GM13976 (cell line): ENCODE measurements at regions not wholly inside any gene's neighbourhood (a gene's known extent, or its start where the extent isn't known, plus 50 kb on each side); places are given as distances from the start of the nearest gene placed in this dataset.

Experiments
- DNase-seq: peaks from one replicate; pipeline ENCODE4 v3.0.0; 2012; ENCODE audit warnings: low spot score
- CTCF ChIP-seq: IDR thresholded peaks from 2 replicates; pipeline ENCODE4 v1.5.1; 2012; ENCODE audit warnings: borderline replicate concordance, mild to moderate bottlenecking; ENCODE audit not compliant: insufficient read depth; ENCODE audit errors: extremely low read depth, missing control alignments, control extremely low read depth
- in situ Hi-C: fragments of 300-500 bp; cut with MboI; formaldehyde crosslinking; loops from one replicate; pipeline ENCODE4 v1.12.0; 2022; ENCODE audit warnings: low sequenced_read_pairs, mixed read lengths, inconsistent platforms; ENCODE audit not compliant: unreplicated experiment

- TF ChIP-seq CTCF = no peak
- in situ Hi-C loops = no loop called here
- no peak for DNase-seq
Observed at GRCh38 chr20:41895241-41896032, 277.3 kb upstream of the CHD6 start.

- no peak for DNase-seq
- TF ChIP-seq CTCF = no peak
- in situ Hi-C loops = no loop called here
Observed at GRCh38 chr20:41894255-41894963, 276.2 kb upstream of the CHD6 start.

DNA sequence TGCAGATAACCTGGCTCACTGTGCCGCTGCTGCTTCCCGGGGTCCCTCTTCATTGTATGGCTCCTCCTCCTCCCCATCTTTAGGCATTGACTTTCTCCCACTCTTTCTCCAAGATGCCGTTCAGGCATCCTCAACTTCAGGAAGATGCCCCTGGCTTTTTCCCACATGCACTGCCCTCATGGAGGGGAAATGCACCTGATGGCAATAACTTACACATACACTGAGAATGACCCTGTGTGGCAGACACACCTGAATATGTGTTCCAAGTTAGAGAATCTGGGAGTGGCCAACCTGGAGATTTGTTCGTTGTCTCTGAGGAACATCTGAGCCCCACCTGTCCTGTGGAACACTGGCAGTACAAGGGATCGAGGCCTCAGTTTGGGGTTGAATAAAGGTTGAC lies 273.9 kb upstream of the CHD6 start:
- DNase-seq = no peak
- in situ Hi-C loops = no loop called here
- no peak for TF ChIP-seq CTCF

GRCh38 chr20:41889844-41890224 lies 271.7 kb upstream of the CHD6 start:
- no peak for DNase-seq
- in situ Hi-C loops = no loop called here

GRCh38 chr20:41889126-41889843 lies 271.1 kb upstream of the CHD6 start:
- DNase-seq = no peak
- in situ Hi-C loops = no loop called here
- no peak for TF ChIP-seq CTCF

More at GRCh38 chr20:41889844-41890224, 271.7 kb upstream of the CHD6 start:
- no peak for TF ChIP-seq CTCF

DNA sequence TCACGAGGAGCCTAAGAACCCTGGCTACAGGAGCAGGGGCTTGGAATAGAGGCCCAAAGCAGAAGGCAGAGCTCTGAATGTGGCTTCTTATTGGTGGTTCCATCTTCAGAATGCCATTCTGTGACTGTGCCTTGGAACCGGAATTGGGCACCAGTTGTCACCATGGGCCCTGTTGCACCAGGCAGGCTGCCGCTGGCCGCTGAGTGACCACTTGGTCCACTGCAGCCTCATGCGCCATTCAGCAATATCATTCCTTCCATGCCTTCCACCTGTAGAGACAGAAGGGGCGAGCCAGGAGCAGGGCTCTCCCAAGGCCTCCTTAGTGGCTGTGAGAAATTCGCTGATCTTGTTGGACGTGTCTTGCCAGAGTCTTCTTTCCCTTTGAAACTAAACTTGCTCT lies 270.3 kb upstream of the CHD6 start:
- in situ Hi-C loops = no loop called here
- DNase-seq = no peak
- TF ChIP-seq CTCF = no peak
